HEK293T (cell line): ENCODE measurements at regions not wholly inside any gene's neighbourhood (a gene's known extent, or its start where the extent isn't known, plus 50 kb on each side); places are given as distances from the start of the nearest gene placed in this dataset.

Experiments used
- ARNT ChIP-seq: fragments of 450-650 bp; IDR thresholded peaks from 2 replicates; pipeline ENCODE4 v1.6.1; 2017; ENCODE audit warnings: mild to moderate bottlenecking
- BHLHE40 ChIP-seq: fragments of 450-650 bp; IDR thresholded peaks from 2 replicates; pipeline ENCODE4 v1.6.1; 2016; ENCODE audit warnings: mild to moderate bottlenecking, moderate library complexity, borderline replicate concordance
- CTBP1 ChIP-seq: fragments of 450-650 bp; IDR thresholded peaks from 2 replicates; pipeline ENCODE4 v1.6.1; 2016; ENCODE audit warnings: borderline replicate concordance
- FOXA1 ChIP-seq: fragments of 450-650 bp; IDR thresholded peaks from 2 replicates; pipeline ENCODE4 v1.6.1; 2016; ENCODE audit warnings: mild to moderate bottlenecking
- FOXK2 ChIP-seq: fragments of 450-650 bp; IDR thresholded peaks from 2 replicates; pipeline ENCODE4 v1.6.1; 2016; ENCODE audit warnings: mild to moderate bottlenecking
- SP1 ChIP-seq: fragments of 450-650 bp; IDR thresholded peaks from 2 replicates; pipeline ENCODE4 v1.6.1; 2017
- SUZ12 ChIP-seq: fragments of 450-650 bp; IDR thresholded peaks from 2 replicates; pipeline ENCODE4 v1.6.1; 2016; ENCODE audit warnings: mild to moderate bottlenecking

GRCh38 chr9:85332487-85332886 lies 409.3 kb downstream of the AGTPBP1 start:
- TF ChIP-seq ARNT (no peak), BHLHE40 (no peak), FOXK2 (no peak), FOXA1 (no peak), SP1 (no peak), CTBP1 (no peak), SUZ12 (no peak)
